ENCODE measurements at regions not wholly inside any gene's neighbourhood (a gene's known extent, or its start where the extent isn't known, plus 50 kb on each side); places are given as distances from the start of the nearest gene placed in this dataset.

DNA sequence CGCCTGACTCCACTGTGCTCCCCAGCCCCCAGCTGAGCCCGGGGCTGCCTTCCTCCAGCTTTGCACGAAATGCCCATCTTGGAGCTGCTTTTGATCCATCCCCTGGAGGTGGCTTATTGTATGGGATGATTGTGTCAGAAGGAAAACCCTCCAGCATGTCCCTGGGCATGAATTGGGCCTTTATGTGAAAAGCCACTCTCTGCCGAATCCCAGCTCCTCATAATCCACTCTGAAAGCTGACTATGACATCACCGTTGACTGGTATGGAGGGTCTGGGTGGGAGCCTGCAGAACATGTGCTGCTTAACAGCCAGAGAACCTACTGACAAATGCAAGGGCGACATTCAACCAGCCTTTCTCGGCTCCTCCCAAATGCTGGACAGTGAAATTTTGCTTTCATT lies 74.6 kb downstream of the NENF start:
- no peak for DNase-seq
- no peak for TF ChIP-seq CTCF (IDR thresholded peaks at IDR 0.05)
- no peak for TF ChIP-seq POLR2A (IDR thresholded peaks at IDR 0.05)
- H3K27me3 ChIP-seq = no peaks in the 10 kb centered on the region
- H3K27ac ChIP-seq = no peak overlapping the region
- no peaks in the 10 kb centered on the region for H3K36me3 ChIP-seq (replicated peaks in 1 of 2; ENCODE audit: insufficient read depth in 1 of 2, low read depth in 2 of 2)
- no peak overlapping the region for H3K4me3 ChIP-seq
- ATAC-seq = no peak
- intact Hi-C loops (cut with DNase I) = no loop called here
- no peaks in the 10 kb centered on the region for H3K4me1 ChIP-seq
- 81 to 82% methylated on average over 5 to 7 of the region's 7 CpGs for WGBS, 2 donors
- H3K9me3 ChIP-seq = no peaks in the 10 kb centered on the region

DNA sequence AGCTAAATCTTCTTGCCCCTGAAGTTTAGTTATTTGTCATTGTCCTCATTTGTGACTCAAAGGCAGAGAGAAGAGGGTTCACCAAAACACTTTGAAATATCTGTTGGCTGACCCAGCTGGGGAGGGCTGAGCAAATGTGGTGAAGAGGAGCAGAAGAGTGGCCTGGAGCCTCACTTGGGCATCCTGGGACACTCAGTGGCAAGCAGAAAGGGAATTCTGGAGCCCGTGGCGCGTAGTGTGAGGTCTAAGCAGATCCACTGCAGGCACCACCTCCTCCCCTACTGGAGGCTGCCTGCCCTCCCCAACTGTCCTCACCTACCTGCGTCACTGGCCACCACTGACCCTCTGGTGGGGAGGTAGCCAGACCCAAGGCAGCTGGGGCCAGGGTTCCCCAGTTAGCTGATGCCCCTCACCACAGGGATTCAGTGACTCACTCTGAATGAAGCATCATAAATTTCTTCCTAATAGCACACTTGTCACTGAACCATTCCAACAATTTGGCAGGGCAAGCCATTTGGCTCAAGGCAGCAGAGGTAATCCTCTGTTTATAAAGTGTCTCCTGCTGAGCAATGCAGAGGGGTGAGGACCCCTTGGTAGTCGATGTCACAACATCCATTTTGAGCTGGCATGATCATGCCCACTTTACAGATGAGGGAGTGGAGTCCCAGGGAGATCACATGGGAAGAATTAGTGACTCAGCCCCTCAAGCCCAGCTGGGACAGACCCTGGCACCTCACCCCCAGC lies 80.3 kb downstream of the NENF start:
- ATAC-seq (peak; percentile 64), DNase-seq (peak in 2 of 4 donors; percentile 18 to 35)
- no peaks in the 10 kb centered on the region for H3K27me3 ChIP-seq
- H3K4me3 ChIP-seq = no peak overlapping the region
- H3K4me1 ChIP-seq = peaks cover 16% of the 10 kb centered on the region
- peak overlapping the region in 2 of 4 donors; percentile 48 to 63 for H3K27ac ChIP-seq
- H3K9me3 ChIP-seq = no peaks in the 10 kb centered on the region
- intact Hi-C loops (cut with DNase I) = no loop called here
- 53 to 67% methylated on average over 2 to 5 of the region's 5 CpGs for WGBS, 2 donors
- no peaks in the 10 kb centered on the region for H3K36me3 ChIP-seq (replicated peaks in 1 of 2; ENCODE audit: insufficient read depth in 1 of 2, low read depth in 2 of 2)
- TF ChIP-seq CTCF (IDR thresholded peaks at IDR 0.05) = no peak
- no peak for TF ChIP-seq POLR2A (IDR thresholded peaks at IDR 0.05)

DNA sequence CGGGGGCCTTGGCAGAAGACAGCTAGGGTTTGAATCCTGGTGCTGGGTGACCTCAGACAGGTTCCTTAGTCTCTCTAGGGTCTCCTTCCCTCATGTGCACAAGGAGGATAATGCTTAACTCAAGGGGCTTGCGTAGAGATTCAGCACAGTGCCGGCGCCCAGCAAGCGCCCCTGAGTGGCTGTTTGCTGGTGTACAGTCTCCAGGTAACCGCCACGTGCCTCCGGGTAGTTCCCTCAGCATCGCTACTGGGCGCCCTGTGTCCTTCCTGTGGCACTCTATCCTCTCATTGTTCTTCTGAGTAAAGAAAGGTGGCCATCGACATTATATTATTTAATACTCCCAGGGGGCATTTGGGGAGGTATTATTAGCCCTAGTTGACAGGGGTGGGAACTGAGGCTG lies 80.9 kb downstream of the NENF start:
- 67 to 86% methylated on average over 10 to 11 of the region's 11 CpGs for WGBS, 2 donors
- intact Hi-C loops (cut with DNase I) = no loop called here
- Histone ChIP-seq H3K4me3 (no peak overlapping the region), H3K27ac (peak overlapping the region in 2 of 4 donors; percentile 48 to 63), H3K27me3 (no peaks in the 10 kb centered on the region), H3K4me1 (peaks cover 19% of the 10 kb centered on the region), H3K36me3 (replicated peaks in 1 of 2; ENCODE audit: insufficient read depth in 1 of 2, low read depth in 2 of 2) (no peaks in the 10 kb centered on the region), H3K9me3 (no peaks in the 10 kb centered on the region)
- peak in 1 of 4 donors; percentile 10 for DNase-seq
- TF ChIP-seq CTCF (IDR thresholded peaks at IDR 0.05) = no peak
- no peak for TF ChIP-seq POLR2A (IDR thresholded peaks at IDR 0.05)
- peak; percentile 21 for ATAC-seq

- 31 to 37% methylated on average over 4 to 25 of the region's 25 CpGs for WGBS, 2 donors
- H3K4me1 ChIP-seq = peaks cover 24% of the 10 kb centered on the region
- DNase-seq (peak; percentile 47 to 68 (median 60)), ATAC-seq (peak; percentile 62)
- TF ChIP-seq CTCF (IDR thresholded peaks at IDR 0.05) = peak in 1 of 7 experiments; percentile 9
- TF ChIP-seq POLR2A (IDR thresholded peaks at IDR 0.05) = peak in 1 of 3 donors; percentile 20
- no peaks in the 10 kb centered on the region for H3K36me3 ChIP-seq (replicated peaks in 1 of 2; ENCODE audit: insufficient read depth in 1 of 2, low read depth in 2 of 2)
- H3K9me3 ChIP-seq = no peaks in the 10 kb centered on the region
- intact Hi-C loops (cut with DNase I) = no loop called here
- H3K27me3 ChIP-seq = no peaks in the 10 kb centered on the region
- no peak overlapping the region for H3K4me3 ChIP-seq
- peak overlapping the region in 2 of 4 donors; percentile 48 to 63 for H3K27ac ChIP-seq
These were observed 81.4 kb downstream of the NENF start for GRCh38 chr1:212514056-212514614.
